ENCODE measurements at regions not wholly inside any gene's neighbourhood (a gene's known extent, or its start where the extent isn't known, plus 50 kb on each side); places are given as distances from the start of the nearest gene placed in this dataset.

GRCh38 chr21:31484219-31484618 lies 140.2 kb upstream of the TIAM1 start:
- H3K9me3 ChIP-seq (ENCODE audit: low read depth, low read length, poor library complexity, severe bottlenecking): peaks cover 6% of the 10 kb centered on the region
- no peaks in the 10 kb centered on the region for H3K27me3 ChIP-seq (replicated peaks; ENCODE audit: insufficient read depth, low read depth, low read length, poor library complexity)
- no peak for DNase-seq (ENCODE audit: low spot score)
- TF ChIP-seq EZH2 (IDR thresholded peaks at IDR 0.05; ENCODE audit: borderline replicate concordance, low read depth, low read length, poor library complexity, severe bottlenecking) (no peak), CTCF (conservative IDR thresholded peaks at IDR 0.05; ENCODE audit: low read depth, low read length) (no peak)
- no peak overlapping the region for H3K27ac ChIP-seq (ENCODE audit: low read depth, low read length, poor library complexity, severe bottlenecking)
- H3K4me1 ChIP-seq (ENCODE audit: insufficient read depth, low read length, poor library complexity, severe bottlenecking): no peaks in the 10 kb centered on the region
- H3K4me3 ChIP-seq (ENCODE audit: low read depth, low read length, poor library complexity, severe bottlenecking): no peak overlapping the region
- intact Hi-C loops (cut with micrococcal nuclease; ENCODE audit: unreplicated experiment): no loop called here
- no peaks in the 10 kb centered on the region for H3K36me3 ChIP-seq (ENCODE audit: insufficient read depth, low read length, poor library complexity, severe bottlenecking)
- ChIA-PET CTCF (no interaction called here), POLR2A (ENCODE audit: low non-redundant PET) (no interaction called here)
- no TSS peak for BruUV-seq (replicated peaks)

- no peak overlapping the region for H3K27ac ChIP-seq (ENCODE audit: low read depth, low read length, poor library complexity, severe bottlenecking)
- intact Hi-C loops (cut with micrococcal nuclease; ENCODE audit: unreplicated experiment): no loop called here
- no peaks in the 10 kb centered on the region for H3K36me3 ChIP-seq (ENCODE audit: insufficient read depth, low read length, poor library complexity, severe bottlenecking)
- peaks cover 6% of the 10 kb centered on the region for H3K9me3 ChIP-seq (ENCODE audit: low read depth, low read length, poor library complexity, severe bottlenecking)
- TF ChIP-seq EZH2 (IDR thresholded peaks at IDR 0.05; ENCODE audit: borderline replicate concordance, low read depth, low read length, poor library complexity, severe bottlenecking) (no peak), CTCF (conservative IDR thresholded peaks at IDR 0.05; ENCODE audit: low read depth, low read length) (no peak)
- CTCF ChIA-PET: no interaction called here
- no TSS peak for BruUV-seq (replicated peaks)
- DNase-seq (ENCODE audit: low spot score): no peak
- no peaks in the 10 kb centered on the region for H3K4me1 ChIP-seq (ENCODE audit: insufficient read depth, low read length, poor library complexity, severe bottlenecking)
- no peaks in the 10 kb centered on the region for H3K27me3 ChIP-seq (replicated peaks; ENCODE audit: insufficient read depth, low read depth, low read length, poor library complexity)
- POLR2A ChIA-PET (ENCODE audit: low non-redundant PET): no interaction called here
- H3K4me3 ChIP-seq (ENCODE audit: low read depth, low read length, poor library complexity, severe bottlenecking): no peak overlapping the region
These were observed 139.1 kb upstream of the TIAM1 start for GRCh38 chr21:31483146-31483545.

GRCh38 chr21:31482460-31482859 lies 138.4 kb upstream of the TIAM1 start:
- Histone ChIP-seq H3K4me1 (ENCODE audit: insufficient read depth, low read length, poor library complexity, severe bottlenecking) (no peaks in the 10 kb centered on the region), H3K27me3 (replicated peaks; ENCODE audit: insufficient read depth, low read depth, low read length, poor library complexity) (no peaks in the 10 kb centered on the region), H3K4me3 (ENCODE audit: low read depth, low read length, poor library complexity, severe bottlenecking) (no peak overlapping the region), H3K36me3 (ENCODE audit: insufficient read depth, low read length, poor library complexity, severe bottlenecking) (no peaks in the 10 kb centered on the region), H3K27ac (ENCODE audit: low read depth, low read length, poor library complexity, severe bottlenecking) (no peak overlapping the region), H3K9me3 (ENCODE audit: low read depth, low read length, poor library complexity, severe bottlenecking) (peaks cover 6% of the 10 kb centered on the region)
- intact Hi-C loops (cut with micrococcal nuclease; ENCODE audit: unreplicated experiment): no loop called here
- ChIA-PET POLR2A (ENCODE audit: low non-redundant PET) (no interaction called here), CTCF (no interaction called here)
- TF ChIP-seq EZH2 (IDR thresholded peaks at IDR 0.05; ENCODE audit: borderline replicate concordance, low read depth, low read length, poor library complexity, severe bottlenecking): no peak
- TF ChIP-seq CTCF (conservative IDR thresholded peaks at IDR 0.05; ENCODE audit: low read depth, low read length): no peak
- DNase-seq (ENCODE audit: low spot score): no peak
- BruUV-seq (replicated peaks): no TSS peak
